ENCODE measurements at regions not wholly inside any gene's neighbourhood (a gene's known extent, or its start where the extent isn't known, plus 50 kb on each side); places are given as distances from the start of the nearest gene placed in this dataset.

DNA sequence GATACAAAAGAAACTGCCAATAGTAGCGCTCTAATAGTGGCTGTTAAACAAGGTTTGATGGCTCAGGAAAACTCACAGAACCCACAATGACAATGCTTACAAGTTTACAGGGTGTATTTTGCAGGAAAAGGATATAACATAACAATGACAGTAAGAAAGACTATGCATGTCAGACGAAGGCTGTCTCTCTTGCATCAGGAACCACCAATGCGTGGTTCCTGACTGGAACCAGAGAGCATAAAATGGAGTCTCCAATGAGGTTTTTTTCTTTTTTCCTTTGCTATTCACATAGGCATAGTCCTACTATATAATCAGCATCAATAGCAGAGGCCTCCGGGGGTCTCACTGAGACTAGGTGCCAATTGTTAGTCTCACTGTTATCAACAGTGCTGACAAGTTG is 120.4 kb upstream of the STEAP1 start:
- intact Hi-C loops (cut with micrococcal nuclease): no loop called here
- CTCF ChIA-PET: no interaction called here
- TF ChIP-seq, protein P1, sequence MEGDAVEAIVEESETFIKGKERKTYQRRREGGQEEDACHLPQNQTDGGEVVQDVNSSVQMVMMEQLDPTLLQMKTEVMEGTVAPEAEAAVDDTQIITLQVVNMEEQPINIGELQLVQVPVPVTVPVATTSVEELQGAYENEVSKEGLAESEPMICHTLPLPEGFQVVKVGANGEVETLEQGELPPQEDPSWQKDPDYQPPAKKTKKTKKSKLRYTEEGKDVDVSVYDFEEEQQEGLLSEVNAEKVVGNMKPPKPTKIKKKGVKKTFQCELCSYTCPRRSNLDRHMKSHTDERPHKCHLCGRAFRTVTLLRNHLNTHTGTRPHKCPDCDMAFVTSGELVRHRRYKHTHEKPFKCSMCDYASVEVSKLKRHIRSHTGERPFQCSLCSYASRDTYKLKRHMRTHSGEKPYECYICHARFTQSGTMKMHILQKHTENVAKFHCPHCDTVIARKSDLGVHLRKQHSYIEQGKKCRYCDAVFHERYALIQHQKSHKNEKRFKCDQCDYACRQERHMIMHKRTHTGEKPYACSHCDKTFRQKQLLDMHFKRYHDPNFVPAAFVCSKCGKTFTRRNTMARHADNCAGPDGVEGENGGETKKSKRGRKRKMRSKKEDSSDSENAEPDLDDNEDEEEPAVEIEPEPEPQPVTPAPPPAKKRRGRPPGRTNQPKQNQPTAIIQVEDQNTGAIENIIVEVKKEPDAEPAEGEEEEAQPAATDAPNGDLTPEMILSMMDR (IDR thresholded peaks at IDR 0.05; ENCODE audit: unreplicated experiment): no peak
- no TSS peak for BruUV-seq (replicated peaks)
- peaks cover 45% of the 10 kb centered on the region for H3K27me3 Mint-ChIP-seq (ENCODE audit: insufficient read depth, unreplicated experiment)
- no peak for DNase-seq (ENCODE audit: unreplicated experiment)
- H3K27ac Mint-ChIP-seq (ENCODE audit: low read depth, unreplicated experiment): no peak overlapping the region
- no peaks in the 10 kb centered on the region for H3K36me3 Mint-ChIP-seq (ENCODE audit: insufficient read depth, unreplicated experiment)
- H3K4me3 Mint-ChIP-seq (ENCODE audit: unreplicated experiment): no peak overlapping the region
- POLR2A ChIA-PET: no interaction called here
- no peaks in the 10 kb centered on the region for H3K9me3 Mint-ChIP-seq (ENCODE audit: unreplicated experiment)
- H3K4me1 Mint-ChIP-seq (ENCODE audit: insufficient read depth, unreplicated experiment): no peaks in the 10 kb centered on the region

DNA sequence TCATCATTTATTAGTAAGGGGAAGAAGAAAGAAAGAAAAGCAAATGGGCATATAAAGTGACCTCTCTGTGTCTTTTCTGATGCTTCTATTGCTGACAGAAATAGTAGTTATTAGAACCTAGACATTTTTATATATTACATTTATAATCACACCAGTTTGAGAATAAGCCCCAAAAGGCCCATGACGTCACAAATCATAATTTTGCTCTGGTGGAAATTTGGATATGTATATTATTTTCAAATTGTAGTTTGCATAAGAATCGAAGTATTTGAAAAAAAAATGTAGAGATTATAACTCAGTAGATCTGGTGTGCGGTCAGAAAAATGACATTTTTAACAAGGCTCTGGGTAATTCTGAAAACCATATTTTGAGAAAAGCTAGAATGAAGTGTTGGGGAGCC is 101.2 kb upstream of the STEAP1 start:
- no peaks in the 10 kb centered on the region for H3K36me3 Mint-ChIP-seq (ENCODE audit: insufficient read depth, unreplicated experiment)
- no peak overlapping the region for H3K4me3 Mint-ChIP-seq (ENCODE audit: unreplicated experiment)
- ChIA-PET POLR2A (no interaction called here), CTCF (interaction anchor here (0.7 kb wide), 1 partner anchor 430 kb away, joined by 3 read pairs; no protein-coding TSS in a partner anchor)
- BruUV-seq (replicated peaks): no TSS peak
- intact Hi-C loops (cut with micrococcal nuclease): no loop called here
- H3K27ac Mint-ChIP-seq (ENCODE audit: low read depth, unreplicated experiment): no peak overlapping the region
- no peaks in the 10 kb centered on the region for H3K4me1 Mint-ChIP-seq (ENCODE audit: insufficient read depth, unreplicated experiment)
- H3K27me3 Mint-ChIP-seq (ENCODE audit: insufficient read depth, unreplicated experiment): peaks cover 7% of the 10 kb centered on the region
- TF ChIP-seq, protein P1 (IDR thresholded peaks at IDR 0.05; ENCODE audit: unreplicated experiment): no peak
- no peaks in the 10 kb centered on the region for H3K9me3 Mint-ChIP-seq (ENCODE audit: unreplicated experiment)
- no peak for DNase-seq (ENCODE audit: unreplicated experiment)

DNA sequence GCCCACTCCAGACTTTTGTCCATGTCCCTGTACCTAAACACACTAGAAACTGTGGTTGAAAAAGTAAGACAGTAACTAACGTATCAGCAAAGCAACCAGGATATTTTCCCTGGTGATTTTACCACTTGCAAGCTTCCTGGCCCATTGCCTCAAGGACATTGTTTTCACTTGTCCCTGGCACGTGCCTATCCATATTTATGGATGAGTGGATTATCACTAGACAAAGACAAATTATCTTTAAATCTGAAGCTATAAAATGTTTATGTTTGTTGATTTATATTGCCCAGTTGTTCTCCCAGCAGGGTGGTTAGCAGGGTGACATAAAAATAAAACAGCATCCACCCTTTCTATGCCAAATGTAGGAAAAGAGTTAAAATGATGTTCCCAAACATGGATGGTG is 93.2 kb upstream of the STEAP1 start:
- Mint-ChIP-seq H3K27ac (ENCODE audit: low read depth, unreplicated experiment) (no peak overlapping the region), H3K36me3 (ENCODE audit: insufficient read depth, unreplicated experiment) (no peaks in the 10 kb centered on the region), H3K27me3 (ENCODE audit: insufficient read depth, unreplicated experiment) (peaks cover 34% of the 10 kb centered on the region), H3K9me3 (ENCODE audit: unreplicated experiment) (no peaks in the 10 kb centered on the region), H3K4me1 (ENCODE audit: insufficient read depth, unreplicated experiment) (no peaks in the 10 kb centered on the region), H3K4me3 (ENCODE audit: unreplicated experiment) (no peak overlapping the region)
- TF ChIP-seq, protein P1 (IDR thresholded peaks at IDR 0.05; ENCODE audit: unreplicated experiment): no peak
- CTCF ChIA-PET: no interaction called here
- BruUV-seq (replicated peaks): no TSS peak
- intact Hi-C loops (cut with micrococcal nuclease): no loop called here
- POLR2A ChIA-PET: no interaction called here
- DNase-seq (ENCODE audit: unreplicated experiment): no peak

DNA sequence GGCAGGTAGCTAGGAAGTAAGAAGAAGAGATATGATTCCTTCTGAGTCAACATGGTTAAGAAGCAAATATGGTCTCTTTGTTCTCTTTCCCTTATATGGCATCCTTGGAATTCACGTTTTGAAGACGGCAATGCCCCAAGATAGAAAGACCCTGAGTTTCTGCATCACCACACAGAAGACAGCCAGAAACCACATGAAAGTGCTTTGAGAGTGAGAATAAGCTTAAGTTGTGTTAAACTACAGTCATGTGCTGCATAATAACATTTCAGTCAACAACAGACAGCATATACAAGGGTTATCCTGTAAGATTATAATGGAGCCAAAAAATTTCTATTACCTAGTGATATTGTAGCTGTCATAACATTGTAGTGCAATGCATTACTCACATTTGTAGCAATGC is 89.9 kb upstream of the STEAP1 start:
- intact Hi-C loops (cut with micrococcal nuclease): no loop called here
- no peaks in the 10 kb centered on the region for H3K9me3 Mint-ChIP-seq (ENCODE audit: unreplicated experiment)
- no peaks in the 10 kb centered on the region for H3K4me1 Mint-ChIP-seq (ENCODE audit: insufficient read depth, unreplicated experiment)
- ChIA-PET CTCF (no interaction called here), POLR2A (no interaction called here)
- no peak for DNase-seq (ENCODE audit: unreplicated experiment)
- no peaks in the 10 kb centered on the region for H3K36me3 Mint-ChIP-seq (ENCODE audit: insufficient read depth, unreplicated experiment)
- peaks cover 41% of the 10 kb centered on the region for H3K27me3 Mint-ChIP-seq (ENCODE audit: insufficient read depth, unreplicated experiment)
- no peak overlapping the region for H3K27ac Mint-ChIP-seq (ENCODE audit: low read depth, unreplicated experiment)
- no TSS peak for BruUV-seq (replicated peaks)
- TF ChIP-seq, protein P1 (IDR thresholded peaks at IDR 0.05; ENCODE audit: unreplicated experiment): no peak
- H3K4me3 Mint-ChIP-seq (ENCODE audit: unreplicated experiment): no peak overlapping the region
